ENCODE measurements at regions not wholly inside any gene's neighbourhood (a gene's known extent, or its start where the extent isn't known, plus 50 kb on each side); places are given as distances from the start of the nearest gene placed in this dataset.
A peak's percentile ranks its signal among the peaks of the same experiment; 100 is the strongest.

DNA sequence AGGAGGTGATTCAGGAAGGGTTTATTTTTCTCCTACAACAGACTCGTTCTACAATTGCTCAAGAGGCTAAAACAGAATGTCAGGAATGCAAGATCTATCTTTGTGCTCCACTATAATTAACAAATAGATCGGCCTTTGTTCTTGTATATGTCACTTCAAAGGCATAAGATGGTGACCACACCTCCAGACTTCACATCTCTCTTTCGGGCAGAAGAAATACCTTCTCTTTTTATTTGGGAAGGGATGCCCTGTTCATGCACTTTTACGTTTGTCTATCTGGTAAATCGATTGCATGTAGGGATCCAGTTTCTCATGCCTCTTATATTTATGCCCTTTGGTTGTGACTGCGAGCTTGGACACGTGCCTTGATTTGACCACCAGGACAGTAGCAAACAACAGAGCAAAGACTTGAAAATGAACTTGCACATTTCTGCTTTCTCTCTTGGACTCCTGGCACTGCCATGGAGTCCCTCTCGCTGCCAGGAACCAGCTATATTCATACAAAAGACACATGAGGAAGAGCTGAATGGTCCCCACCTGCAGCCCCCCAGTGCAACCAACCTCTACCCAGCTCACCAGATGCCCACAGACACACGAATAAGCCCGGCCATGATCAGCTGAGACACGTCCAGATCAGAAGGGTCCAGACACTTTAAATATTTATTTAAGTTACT is 219.8 kb upstream of the STXBP5 start (continued):
- TF ChIP-seq ZFYVE20 (CRISPR knock-in tag; IDR thresholded peaks at IDR 0.05; ENCODE audit: borderline replicate concordance, low read depth) (no peak), KDM2A (CRISPR knock-in tag; IDR thresholded peaks at IDR 0.05; ENCODE audit: borderline replicate concordance, low read depth) (no peak), ARNT2 (CRISPR knock-in tag; IDR thresholded peaks at IDR 0.05; ENCODE audit: low read depth) (no peak), HDAC1 (CRISPR knock-in tag; IDR thresholded peaks at IDR 0.05) (peak; percentile 43), ZNF775 (CRISPR knock-in tag; IDR thresholded peaks at IDR 0.05; ENCODE audit: borderline replicate concordance) (no peak), ZKSCAN5 (CRISPR knock-in tag; IDR thresholded peaks at IDR 0.05) (no peak), ZNF136 (CRISPR knock-in tag; IDR thresholded peaks at IDR 0.05; ENCODE audit: low read depth) (no peak), GATA4 (IDR thresholded peaks at IDR 0.05; ENCODE audit: borderline replicate concordance, low read depth) (peak; percentile 55; the same call in 1 of the 2 replicates), ZBTB21 (CRISPR knock-in tag; IDR thresholded peaks at IDR 0.05) (peak; percentile 42; the same call in 1 of the 2 replicates), HNRNPUL1 (IDR thresholded peaks at IDR 0.05; ENCODE audit: low read depth, low read length) (no peak), HDAC6 (IDR thresholded peaks at IDR 0.05; ENCODE audit: low read depth, low read length) (no peak), ZFP82 (CRISPR knock-in tag; IDR thresholded peaks at IDR 0.05; ENCODE audit: borderline replicate concordance) (no peak), SUZ12 (IDR thresholded peaks at IDR 0.05; ENCODE audit: low read depth, low read length) (no peak), ZNF7 (CRISPR knock-in tag; IDR thresholded peaks at IDR 0.05) (no peak), MEF2D (CRISPR knock-in tag; IDR thresholded peaks at IDR 0.05) (no peak), ZNF710 (CRISPR knock-in tag; IDR thresholded peaks at IDR 0.05; ENCODE audit: borderline replicate concordance) (0 out of 2 replicates have a peak, but pooled peaks have one; percentile 41), ZNF550 (CRISPR knock-in tag; IDR thresholded peaks at IDR 0.05; ENCODE audit: borderline replicate concordance) (no peak), ZNF773 (CRISPR knock-in tag; IDR thresholded peaks at IDR 0.05; ENCODE audit: borderline replicate concordance) (no peak), RFX1 (IDR thresholded peaks at IDR 0.05) (no peak), FOXA1 (IDR thresholded peaks at IDR 0.05) (no peak), FOXA1 (CRISPR knock-in tag; IDR thresholded peaks at IDR 0.05) (peak; percentile 45; the same call in 1 of the 2 replicates), NFKB2 (CRISPR knock-in tag; IDR thresholded peaks at IDR 0.05; ENCODE audit: borderline replicate concordance) (no peak), ERF (CRISPR knock-in tag; IDR thresholded peaks at IDR 0.05) (no peak), RBFOX2 (IDR thresholded peaks at IDR 0.05; ENCODE audit: low read depth, low read length) (no peak), LCORL (IDR thresholded peaks at IDR 0.05) (no peak), LCORL (CRISPR knock-in tag; IDR thresholded peaks at IDR 0.05) (no peak; the same call in 1 of the 2 replicates), GATAD1 (CRISPR knock-in tag; IDR thresholded peaks at IDR 0.05) (no peak), NFATC3 (CRISPR knock-in tag; IDR thresholded peaks at IDR 0.05) (no peak)
- TF ChIP-seq, protein P1, sequence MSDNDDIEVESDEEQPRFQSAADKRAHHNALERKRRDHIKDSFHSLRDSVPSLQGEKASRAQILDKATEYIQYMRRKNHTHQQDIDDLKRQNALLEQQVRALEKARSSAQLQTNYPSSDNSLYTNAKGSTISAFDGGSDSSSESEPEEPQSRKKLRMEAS (IDR thresholded peaks at IDR 0.05) = peak; percentile 52; the same call in 1 of the 2 replicates
- TF ChIP-seq, protein P2, sequence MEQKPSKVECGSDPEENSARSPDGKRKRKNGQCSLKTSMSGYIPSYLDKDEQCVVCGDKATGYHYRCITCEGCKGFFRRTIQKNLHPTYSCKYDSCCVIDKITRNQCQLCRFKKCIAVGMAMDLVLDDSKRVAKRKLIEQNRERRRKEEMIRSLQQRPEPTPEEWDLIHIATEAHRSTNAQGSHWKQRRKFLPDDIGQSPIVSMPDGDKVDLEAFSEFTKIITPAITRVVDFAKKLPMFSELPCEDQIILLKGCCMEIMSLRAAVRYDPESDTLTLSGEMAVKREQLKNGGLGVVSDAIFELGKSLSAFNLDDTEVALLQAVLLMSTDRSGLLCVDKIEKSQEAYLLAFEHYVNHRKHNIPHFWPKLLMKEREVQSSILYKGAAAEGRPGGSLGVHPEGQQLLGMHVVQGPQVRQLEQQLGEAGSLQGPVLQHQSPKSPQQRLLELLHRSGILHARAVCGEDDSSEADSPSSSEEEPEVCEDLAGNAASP (CRISPR knock-in tag; IDR thresholded peaks at IDR 0.05; ENCODE audit: borderline replicate concordance) = no peak
